GM19397 (cell line): ENCODE measurements at regions not wholly inside any gene's neighbourhood (a gene's known extent, or its start where the extent isn't known, plus 50 kb on each side); places are given as distances from the start of the nearest gene placed in this dataset.
"Not testable (repeated sequence)": the region's sequence is repeated elsewhere in the genome, so short reads cannot be mapped to it uniquely, and the experiment has no call there.

Source experiments
- ATAC-seq: cut with Tn5 transposase; IDR thresholded peaks from one replicate; pipeline ENCODE4 v1.9.1; 2021; ENCODE audit warnings: mild to moderate bottlenecking, moderate library complexity; ENCODE audit not compliant: unreplicated experiment

DNA sequence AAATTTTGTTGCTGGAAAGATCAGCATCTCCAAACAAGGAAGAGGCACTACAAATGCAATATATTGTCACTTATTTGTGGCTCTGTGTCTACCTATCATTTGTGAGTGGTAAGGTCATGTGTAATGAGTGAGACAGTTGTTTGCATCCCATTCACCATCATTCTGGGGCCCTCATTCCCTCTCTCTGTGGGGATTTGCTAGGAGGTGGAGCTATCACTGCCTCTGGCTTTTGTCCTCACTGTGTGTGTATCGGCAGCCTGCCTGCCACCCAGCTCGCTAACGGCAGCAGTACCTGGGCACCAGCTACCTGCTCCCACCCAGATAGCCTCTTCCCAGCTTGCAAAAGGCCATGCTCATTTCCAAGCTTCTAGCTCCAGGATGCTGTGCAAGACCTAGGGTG, 379.2 kb upstream of the ZFHX3 start:
- ATAC-seq: no peak

DNA sequence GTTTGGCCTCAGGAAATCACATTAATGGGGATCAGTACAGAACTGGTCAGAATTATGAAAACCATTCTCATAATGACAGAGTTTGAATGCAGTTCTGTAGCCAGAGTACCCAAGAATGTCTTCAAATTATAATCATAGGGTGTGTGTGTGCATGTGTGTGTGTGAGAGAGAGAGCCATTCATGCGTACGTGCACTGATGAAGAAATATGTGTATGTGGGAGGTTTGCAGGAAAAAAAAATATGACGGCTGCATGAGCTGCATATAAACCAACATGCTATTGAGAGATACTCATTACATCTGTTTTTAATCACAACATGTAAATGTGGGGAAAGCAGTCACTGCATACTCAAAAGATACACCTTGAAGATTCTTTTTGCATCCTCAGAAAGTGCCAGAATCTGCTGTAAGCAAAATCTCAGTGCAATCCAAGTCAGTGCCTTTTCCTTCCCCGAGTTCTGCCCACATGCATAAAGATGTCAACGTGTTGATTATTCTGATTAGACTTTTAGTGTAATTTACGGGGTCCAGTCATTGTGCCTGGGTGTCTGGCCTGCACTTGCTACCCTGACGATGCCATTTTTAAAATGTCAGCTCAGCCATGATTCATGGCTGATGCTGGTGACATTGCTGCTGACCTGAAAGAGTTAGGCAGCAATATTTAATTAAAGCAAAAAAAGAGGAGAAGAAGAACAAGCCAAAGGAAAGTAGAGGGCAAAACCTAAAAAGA, 378.7 kb upstream of the ZFHX3 start:
- no peak for ATAC-seq

DNA sequence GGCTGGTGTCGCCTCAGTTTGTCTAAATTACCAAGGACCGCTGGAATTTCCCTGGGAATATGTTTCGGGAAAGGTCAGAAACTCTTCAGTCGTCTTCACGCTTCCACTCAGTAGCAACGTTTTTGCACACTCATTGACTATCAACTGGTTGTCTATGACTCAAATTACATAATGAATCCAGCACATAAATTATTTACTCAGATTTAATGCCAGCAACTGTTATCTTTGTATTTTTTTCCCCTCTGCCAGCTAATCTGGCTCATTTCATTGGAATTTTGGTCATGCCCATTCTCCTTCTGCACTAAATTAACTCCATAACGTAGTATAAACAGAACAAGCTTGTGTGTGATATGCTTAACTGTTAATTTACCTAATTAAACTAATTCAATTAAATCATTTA, 372.7 kb upstream of the ZFHX3 start:
- no peak for ATAC-seq

DNA sequence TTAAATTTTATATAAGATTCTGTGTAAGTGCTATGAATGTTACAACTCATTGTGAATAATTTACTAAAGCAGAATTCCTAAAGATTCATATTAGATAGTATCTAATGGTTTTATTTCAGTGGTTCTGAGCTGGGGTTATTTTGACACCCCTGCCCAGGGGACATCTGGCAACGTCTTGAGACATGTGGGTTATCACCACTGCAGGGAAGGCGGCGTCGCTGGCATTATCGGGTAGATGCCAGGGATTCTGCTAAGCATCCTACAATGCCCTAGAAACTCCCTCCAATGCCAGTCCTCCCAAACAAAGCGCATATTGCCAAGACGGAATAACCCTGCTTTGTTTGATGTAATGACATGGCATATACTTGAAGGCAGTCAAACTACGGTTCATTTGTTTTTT, 372.3 kb upstream of the ZFHX3 start:
- ATAC-seq: no peak

DNA sequence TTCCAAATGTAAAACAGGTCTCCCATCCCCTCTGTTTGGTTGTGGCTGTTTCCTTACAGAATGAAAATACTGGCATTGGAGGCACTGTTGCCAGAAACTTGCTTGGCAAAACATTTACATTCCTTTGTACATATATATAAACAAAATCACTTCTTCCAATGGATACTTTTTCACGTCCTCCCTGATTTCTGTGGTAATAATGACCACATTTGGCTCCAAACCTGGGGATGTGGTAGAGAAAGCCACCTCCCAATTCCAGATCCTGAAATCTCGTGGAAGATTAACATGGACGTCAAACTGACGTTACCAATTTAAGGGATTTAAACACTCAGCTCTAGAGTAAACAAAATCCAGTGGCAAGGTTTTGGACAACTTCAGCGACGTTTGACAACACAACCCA, 370.8 kb upstream of the ZFHX3 start:
- no peak for ATAC-seq

DNA sequence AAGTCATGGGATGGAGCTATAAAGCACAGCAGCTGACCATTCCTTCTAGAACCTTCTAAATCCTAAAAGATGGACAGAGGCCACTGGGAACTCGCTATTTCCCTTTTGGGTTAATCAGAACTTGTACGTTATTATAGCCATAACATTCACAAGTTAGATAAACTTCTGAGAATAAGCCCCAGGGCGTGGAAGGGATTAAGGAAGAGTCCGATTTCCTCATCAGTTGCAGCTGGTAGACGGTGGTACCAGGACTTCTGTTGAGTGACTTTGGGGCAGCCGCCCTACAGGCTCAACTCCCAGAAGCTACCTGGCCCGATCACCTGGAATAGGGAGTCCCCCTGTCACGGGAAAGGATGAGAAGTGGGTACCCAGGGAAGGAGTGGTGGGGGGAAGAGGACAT, 370.1 kb upstream of the ZFHX3 start:
- ATAC-seq: no peak

DNA sequence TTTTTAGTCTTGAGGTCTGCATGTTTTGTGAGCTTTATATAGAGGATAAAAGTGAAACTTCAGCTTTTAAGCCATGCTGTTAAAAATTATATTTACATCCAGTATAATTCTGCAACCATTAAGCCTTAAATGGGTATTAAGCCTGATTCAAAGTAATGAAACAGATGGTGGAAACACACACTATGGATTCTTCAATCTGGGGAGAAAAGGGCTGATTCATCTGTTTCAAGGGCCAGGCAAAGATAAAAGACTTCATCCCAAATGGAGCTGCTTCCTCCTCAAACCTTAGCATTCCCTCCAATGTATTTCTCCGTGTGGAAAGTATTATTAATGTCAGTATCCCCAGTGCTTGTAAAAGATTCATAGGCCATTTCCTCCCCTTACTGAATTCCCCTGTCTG, 367.4 kb upstream of the ZFHX3 start:
- ATAC-seq: no peak

DNA sequence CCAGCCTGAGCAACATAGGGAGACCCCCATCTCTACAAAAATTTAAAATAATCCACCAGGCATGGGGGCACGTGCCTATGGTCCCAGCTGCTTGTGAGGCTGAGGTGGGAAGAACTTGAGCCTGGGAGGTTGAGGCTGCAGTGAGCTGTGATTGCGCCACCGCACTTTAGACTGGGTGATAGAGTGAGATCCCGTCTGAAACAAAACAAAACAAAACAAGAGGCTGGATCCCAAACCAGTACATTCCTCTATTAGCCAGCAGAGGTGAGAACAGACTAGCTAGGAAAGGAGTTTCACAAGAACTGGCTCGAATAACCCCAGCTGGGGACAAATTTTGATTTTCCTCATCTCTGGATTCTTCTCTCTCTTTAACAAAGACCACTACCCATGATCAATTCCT, 366.7 kb upstream of the ZFHX3 start:
- ATAC-seq: no peak

DNA sequence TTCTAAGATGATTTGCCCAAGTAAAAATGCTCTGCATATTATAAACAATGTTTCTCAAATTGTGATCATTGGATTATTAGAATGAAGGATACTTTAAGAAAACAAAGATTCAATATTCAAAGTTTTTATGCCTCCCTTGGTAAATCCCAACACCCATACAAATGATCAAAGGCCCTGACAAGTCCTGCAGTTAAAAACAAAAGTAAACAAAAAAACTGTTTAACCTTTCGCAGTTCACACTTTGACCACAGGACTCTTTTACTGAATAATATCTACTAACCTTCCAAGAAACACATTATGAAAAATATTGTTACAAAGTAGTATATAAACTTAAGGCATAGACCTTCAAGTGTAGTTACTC, 365.9 kb upstream of the ZFHX3 start:
- ATAC-seq: no peak

DNA sequence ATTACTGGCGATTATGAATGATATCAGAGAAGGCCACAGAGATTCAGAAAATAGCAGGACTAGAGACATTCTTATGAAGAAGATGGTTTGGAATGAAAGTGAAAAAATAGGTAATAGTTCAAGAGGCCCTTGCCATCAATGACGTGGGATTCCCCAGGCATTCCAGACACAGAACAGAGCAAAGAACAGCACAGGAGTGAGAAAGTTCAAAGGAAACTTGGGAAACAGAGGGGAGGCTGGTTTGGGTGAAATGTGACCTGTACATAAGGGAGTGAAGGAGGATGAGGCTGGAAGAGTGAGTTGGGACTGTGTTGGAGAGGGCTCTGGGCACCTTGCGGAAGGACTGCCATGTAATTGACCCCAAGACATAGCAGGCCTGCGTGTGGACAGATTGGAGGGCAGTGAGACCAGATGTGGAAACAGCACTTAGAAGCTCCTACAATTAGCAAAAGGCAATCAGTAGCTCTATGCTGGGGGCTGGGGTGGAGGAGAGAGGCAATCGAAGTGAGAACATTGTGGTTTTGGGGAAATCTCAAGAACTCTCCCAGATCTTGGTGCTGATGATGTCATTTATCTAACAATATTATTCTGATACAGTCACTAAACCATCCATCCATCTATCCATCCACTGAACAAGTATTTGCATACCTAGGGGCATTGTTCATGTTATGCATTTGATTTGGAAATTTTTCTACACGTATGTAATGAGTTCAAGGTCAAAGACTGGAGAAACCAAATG, 365.3 kb upstream of the ZFHX3 start:
- ATAC-seq: no peak

DNA sequence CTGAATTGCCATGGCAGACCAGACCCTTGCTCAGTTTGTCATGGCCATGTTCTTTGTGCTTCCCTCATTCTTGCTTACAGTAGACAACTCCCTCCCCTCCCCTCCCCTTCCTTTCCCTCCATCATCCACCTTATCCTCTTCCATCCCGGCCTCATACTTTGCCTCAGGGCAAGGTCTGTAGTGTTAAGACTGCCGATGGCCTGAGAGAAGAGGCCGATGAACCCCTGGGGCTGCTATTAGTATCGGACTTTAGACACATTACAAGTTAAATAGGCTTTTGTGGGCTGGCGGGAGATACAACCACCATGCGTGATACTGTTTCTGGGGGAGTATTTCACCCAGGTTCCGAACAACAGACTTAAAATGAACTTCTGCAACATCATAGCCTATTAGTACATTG, 364.5 kb upstream of the ZFHX3 start:
- ATAC-seq: no peak

DNA sequence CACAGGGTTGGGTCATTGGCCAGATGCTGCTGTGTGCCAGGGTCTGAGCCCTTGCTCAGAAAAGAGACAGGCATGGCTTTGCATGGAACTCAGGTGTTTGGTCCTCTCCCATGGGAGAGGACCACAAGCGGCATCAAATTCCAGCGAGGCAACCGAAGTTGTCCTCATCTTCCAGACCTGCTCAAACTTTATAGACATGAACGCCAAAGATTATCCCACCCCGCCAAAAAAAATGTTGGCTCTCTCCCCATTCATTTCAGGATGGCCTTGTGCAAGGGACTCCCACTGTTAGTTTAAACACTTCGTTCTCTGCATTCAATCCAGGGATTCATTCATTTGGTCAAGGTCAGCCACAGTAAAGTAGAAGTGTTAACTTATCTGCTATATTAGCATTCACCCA, 360.8 kb upstream of the ZFHX3 start:
- ATAC-seq: no peak

DNA sequence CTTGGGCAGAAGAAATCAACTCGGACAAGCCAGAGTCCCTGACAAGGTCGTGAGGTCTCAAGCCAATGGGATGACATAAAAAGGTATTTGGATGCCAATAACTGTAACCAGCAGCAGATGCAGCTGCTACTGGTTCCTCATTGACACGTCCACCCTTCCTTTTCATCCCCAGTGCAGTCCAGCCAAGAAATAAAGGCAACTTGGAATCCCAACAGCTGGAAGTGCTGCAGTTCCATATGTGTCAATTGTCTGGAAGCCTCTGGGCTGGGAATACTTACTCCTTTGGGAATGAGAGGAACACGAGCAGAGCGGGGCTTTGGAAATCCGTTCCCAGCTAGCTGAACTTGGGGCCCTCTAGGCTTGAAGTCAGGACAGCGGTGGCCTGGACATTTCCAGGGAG, 360.4 kb upstream of the ZFHX3 start:
- ATAC-seq: no peak

DNA sequence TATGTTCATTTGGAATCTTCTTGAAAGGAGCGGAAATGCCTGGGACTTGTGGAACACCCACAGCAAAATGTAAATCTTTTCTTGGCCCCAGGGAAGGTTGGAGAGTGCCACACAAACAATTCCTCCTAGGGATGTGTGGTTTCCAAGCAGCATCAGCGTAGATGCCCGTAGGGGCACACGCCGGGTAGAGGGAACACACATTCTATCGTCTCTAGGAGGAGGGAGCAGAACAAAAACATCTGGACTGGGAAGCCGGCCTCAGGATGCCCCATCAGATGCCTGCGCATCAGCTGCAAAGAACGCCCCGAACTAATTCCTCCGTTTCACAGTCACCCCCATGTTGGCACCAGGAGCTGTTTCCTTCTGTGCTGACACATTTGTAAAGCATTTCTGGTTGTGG, 357.9 kb upstream of the ZFHX3 start:
- no peak for ATAC-seq

DNA sequence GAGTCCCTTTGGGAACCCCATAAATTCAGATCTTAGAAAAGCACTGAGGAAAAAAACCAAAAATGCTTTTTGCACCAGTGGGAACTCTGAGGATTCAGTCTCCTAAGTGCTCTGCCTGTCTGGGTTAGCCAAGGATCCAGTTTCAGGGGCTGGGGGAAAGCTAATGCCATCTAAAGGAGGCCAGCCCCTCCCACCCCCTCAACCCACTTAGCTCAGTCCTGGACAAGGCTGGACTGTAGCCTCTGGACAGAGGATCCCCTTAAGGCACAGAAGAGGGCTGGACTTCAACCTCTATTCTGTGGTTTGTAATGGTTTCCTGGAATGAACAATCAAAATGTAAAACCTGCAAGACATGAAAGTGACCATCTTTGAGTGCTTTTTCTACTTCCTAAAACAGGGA, 356.1 kb upstream of the ZFHX3 start:
- ATAC-seq: no peak

DNA sequence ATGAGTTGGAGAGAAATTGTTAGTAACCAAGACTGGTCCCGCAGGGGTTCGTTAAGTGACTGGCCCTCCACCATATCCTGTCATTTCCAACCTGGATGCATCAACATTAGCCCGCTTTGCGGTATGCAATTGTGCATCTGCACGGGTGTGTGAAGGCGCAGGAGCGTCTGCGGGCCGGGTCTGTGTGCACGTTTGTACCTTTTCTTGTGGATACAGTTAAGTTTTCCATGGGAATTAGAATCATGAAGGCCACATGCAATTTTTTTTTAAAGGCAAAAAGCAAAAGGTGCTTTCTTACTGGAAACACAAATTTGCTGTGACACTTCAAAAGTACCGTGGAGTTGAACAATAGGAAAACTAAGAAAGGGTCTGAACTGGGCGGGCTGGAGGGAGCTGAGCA, 355.4 kb upstream of the ZFHX3 start:
- ATAC-seq: no peak

DNA sequence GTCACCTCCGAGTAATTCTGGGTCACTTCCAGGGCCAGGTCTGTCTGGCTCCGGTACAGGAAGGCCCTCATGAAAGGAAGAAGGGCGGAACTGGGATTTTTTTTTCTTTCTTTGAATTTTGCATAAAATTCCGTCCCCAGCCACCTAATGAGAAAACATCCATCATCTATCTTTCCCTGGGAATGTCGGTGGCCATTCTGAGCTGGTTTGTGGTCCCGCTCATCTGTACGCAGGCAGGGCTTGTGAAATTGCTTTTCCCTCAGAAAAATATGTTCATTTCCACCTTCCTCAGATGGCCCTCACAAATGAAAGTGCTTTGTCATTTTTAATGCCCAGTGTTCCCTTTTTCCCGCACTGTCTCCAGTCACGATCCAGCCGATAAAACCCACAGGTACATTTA, 353.0 kb upstream of the ZFHX3 start:
- no peak for ATAC-seq

DNA sequence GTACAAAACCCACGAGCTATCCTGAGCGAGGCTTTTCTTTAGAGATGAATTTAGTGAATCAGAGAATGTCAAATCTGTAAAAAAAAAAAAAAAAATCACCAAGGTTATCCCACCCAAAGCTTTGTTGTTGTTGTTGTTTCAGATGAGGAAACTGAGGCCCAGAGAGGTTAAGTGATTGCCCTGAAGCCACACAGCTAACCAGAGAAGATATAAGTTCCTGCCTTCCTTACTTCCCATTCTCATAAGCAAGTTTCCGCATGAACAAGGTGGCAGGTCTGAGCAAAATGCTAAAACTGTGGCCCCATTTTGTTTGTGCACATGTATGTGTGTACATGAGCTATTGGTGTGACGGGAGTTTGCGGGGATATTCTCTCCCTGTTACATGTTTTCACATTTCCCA, 352.1 kb upstream of the ZFHX3 start:
- ATAC-seq: no peak

DNA sequence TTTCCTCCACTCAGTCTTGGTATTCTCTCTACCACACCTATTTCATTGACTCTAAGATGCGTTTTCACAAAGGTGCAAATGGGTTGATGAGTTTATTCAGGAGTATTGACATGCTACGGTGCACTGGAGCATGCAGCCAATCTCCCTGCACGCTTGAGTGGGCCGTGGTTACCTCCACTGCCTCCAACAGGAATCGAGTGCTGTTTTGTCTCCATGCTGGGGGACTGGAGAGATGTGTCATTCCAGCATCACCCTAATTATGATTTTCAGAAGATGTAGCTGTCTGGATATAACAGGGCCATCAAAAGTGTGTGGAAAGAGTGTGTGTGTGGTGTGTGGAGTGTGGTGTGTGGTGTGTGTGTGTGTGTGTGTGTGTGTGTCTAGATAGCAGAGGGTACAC, 351.6 kb upstream of the ZFHX3 start:
- ATAC-seq: no peak

DNA sequence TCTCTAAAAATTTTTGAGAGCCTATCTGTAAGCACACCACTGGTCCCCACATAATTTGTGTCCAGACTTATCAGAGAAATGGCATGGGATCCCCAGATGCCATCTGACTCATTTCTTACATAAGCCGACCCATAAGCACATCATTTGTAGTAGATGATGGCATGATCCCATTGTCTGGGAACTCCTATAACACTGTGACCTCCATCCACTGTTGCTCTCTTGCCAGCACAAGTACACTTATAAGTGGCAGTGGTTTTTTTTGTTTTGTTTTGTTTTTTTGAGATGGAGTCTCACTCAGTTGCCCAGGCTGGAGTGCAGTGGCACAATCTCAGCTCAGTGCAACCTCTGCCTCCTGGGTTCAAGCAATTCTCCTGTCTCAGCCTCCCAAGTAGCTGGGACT, 350.7 kb upstream of the ZFHX3 start:
- ATAC-seq: not testable (repeated sequence)

DNA sequence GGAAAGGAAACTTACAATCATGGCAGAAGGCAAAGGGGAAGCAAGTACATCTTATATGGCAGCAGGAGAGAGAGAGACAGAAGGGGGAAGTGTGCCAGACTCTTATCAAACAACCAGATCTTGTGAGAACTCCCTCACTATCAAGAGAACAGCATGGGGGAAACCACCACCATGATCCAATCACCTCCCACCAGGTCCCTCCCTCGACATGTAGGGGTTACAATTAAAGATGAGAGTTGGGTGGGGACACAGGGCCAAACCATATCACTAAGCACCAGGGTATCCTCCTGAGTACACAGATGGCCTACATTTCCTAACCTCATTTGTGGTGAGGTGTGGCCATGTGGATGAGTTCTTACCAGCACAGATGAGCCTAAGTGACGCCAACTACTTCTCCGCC, 348.6 kb upstream of the ZFHX3 start:
- ATAC-seq: no peak

DNA sequence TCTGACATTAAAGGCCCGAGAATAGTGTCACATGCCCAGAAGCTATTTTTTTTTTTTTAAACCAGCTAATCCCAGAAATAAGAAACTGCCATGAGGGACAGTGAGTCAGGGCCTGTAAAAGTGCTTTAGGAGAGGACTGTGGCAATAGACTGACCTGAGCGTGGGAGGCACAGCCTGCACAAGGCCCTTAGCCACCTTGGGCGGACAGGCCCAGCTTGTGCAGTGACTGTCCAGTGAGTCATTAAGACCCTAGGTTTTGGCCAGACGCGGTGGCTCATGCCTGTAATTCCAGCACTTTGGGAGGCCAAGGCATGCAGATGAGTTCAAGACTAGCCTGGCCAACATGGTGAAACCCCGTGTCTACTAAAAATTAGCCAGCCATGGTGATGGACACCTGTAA, 343.0 kb upstream of the ZFHX3 start:
- no peak for ATAC-seq

DNA sequence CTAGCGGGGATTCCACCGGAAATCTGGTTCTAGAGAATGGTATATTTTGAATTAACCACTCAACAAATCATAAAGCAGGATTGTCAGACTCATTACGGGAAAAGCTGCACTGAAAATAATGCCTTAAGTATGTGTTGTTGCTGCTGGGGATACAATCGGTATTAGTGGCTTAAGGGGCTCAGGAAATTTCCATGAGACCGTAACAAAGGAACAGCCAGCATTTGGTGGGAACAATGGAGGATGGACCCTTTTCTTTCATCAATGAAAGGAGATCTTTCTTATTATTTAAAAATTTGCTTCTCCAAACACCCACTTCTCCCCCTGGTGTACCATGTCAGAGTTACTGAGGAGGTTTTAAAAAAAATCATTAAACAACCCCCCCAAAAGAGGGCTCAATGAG, 342.6 kb upstream of the ZFHX3 start:
- ATAC-seq: no peak
